Left lobe of liver (tissue), 2 donors: ENCODE measurements at regions not wholly inside any gene's neighbourhood (a gene's known extent, or its start where the extent isn't known, plus 50 kb on each side); places are given as distances from the start of the nearest gene placed in this dataset.
"Not testable (repeated sequence)": the region's sequence is repeated elsewhere in the genome, so short reads cannot be mapped to it uniquely, and the experiment has no call there.

ENCODE experiments used
- ATAC-seq: fragments of 200-7000 bp; cut with Tn5 transposase; one replicate; pipeline ENCODE4 v1.9.1; 2020; ENCODE audit warnings: mild to moderate bottlenecking, moderate library complexity
- DNase-seq: peaks from one replicate; pipeline ENCODE4 v3.0.0-alpha.2; 2020; ENCODE audit warnings: low spot score
- donor health status: DM: no; HTN: no; CAD: no; lungs with moderate emphysema.
- donor health status: DM: no; HTN: yes; CAD: no.

GRCh38 chr11:23318670-23319069, 458.4 kb upstream of the CCDC179 start:
- no peak for DNase-seq
- no peak for ATAC-seq

- DNase-seq (no peak), ATAC-seq (no peak)
Measured at GRCh38 chr11:23320131-23320530, 459.9 kb upstream of the CCDC179 start.

- not testable (repeated sequence) for DNase-seq, ATAC-seq
Measured at GRCh38 chr11:23335586-23335985, 475.3 kb upstream of the CCDC179 start.

- DNase-seq, result no peak
- no peak for ATAC-seq
Measured at GRCh38 chr11:23336961-23337360, 476.7 kb upstream of the CCDC179 start.

- ATAC-seq (no peak), DNase-seq (no peak)
Measured at GRCh38 chr11:23353611-23354010, 493.3 kb upstream of the CCDC179 start.

GRCh38 chr11:23359297-23359696, 499.0 kb upstream of the CCDC179 start:
- DNase-seq, result no peak
- no peak for ATAC-seq

GRCh38 chr11:23364076-23364475, 503.8 kb upstream of the CCDC179 start:
- DNase-seq (no peak), ATAC-seq (no peak)

- DNase-seq (no peak), ATAC-seq (no peak)
Measured at GRCh38 chr11:23370580-23371275, 510.5 kb upstream of the CCDC179 start.

GRCh38 chr11:23377909-23378308, 517.6 kb upstream of the CCDC179 start:
- no peak for DNase-seq
- no peak for ATAC-seq

GRCh38 chr11:23391031-23391430, 530.8 kb upstream of the CCDC179 start:
- DNase-seq, result no peak
- no peak for ATAC-seq

- ATAC-seq (no peak), DNase-seq (no peak)
Measured at GRCh38 chr11:23398052-23398451, 537.8 kb upstream of the CCDC179 start.

GRCh38 chr11:23399995-23400394, 539.7 kb upstream of the CCDC179 start:
- ATAC-seq, result no peak
- DNase-seq, result no peak

- DNase-seq, result no peak
Measured at GRCh38 chr11:23403210-23404185, 543.2 kb upstream of the CCDC179 start.

GRCh38 chr11:23404225-23405160, 544.2 kb upstream of the CCDC179 start:
- DNase-seq (no peak), ATAC-seq (no peak)

More at GRCh38 chr11:23403210-23404185, 543.2 kb upstream of the CCDC179 start:
- no peak for ATAC-seq

- DNase-seq (no peak), ATAC-seq (no peak)
Measured at GRCh38 chr11:23405350-23405937, 545.2 kb upstream of the CCDC179 start.

GRCh38 chr11:23406131-23406819, 546.0 kb upstream of the CCDC179 start:
- no peak for DNase-seq
- ATAC-seq, result no peak

- DNase-seq, result no peak
- ATAC-seq, result no peak
Measured at GRCh38 chr11:23413057-23413456, 552.8 kb upstream of the CCDC179 start.

GRCh38 chr11:23423104-23423503, 562.8 kb upstream of the CCDC179 start:
- no peak for DNase-seq

GRCh38 chr11:23423656-23424055, 563.4 kb upstream of the CCDC179 start:
- ATAC-seq (no peak), DNase-seq (no peak)

More at GRCh38 chr11:23423104-23423503, 562.8 kb upstream of the CCDC179 start:
- no peak for ATAC-seq

GRCh38 chr11:23425381-23425780, 565.1 kb upstream of the CCDC179 start:
- DNase-seq (no peak), ATAC-seq (no peak)
